ENCODE measurements at regions not wholly inside any gene's neighbourhood (a gene's known extent, or its start where the extent isn't known, plus 50 kb on each side); places are given as distances from the start of the nearest gene placed in this dataset.
"Not testable (repeated sequence)": the region's sequence is repeated elsewhere in the genome, so short reads cannot be mapped to it uniquely, and the experiment has no call there.

- DNase-seq: no peak
Observed at GRCh38 chr1:166630369-166630768, 208.9 kb upstream of the POGK start.

GRCh38 chr1:166638137-166638536, 201.1 kb upstream of the POGK start:
- DNase-seq: no peak

GRCh38 chr1:166657228-166657627, 182.0 kb upstream of the POGK start:
- not testable (repeated sequence) for DNase-seq

- not testable (repeated sequence) for DNase-seq
Observed at GRCh38 chr1:166666790-166667189, 172.5 kb upstream of the POGK start.

- not testable (repeated sequence) for DNase-seq
Observed at GRCh38 chr1:166667600-166667999, 171.7 kb upstream of the POGK start.

- no peak for DNase-seq
Observed at GRCh38 chr1:166671627-166672026, 167.6 kb upstream of the POGK start.

- no peak for DNase-seq
Observed at GRCh38 chr1:166673722-166674121, 165.6 kb upstream of the POGK start.

GRCh38 chr1:166675213-166675612, 164.1 kb upstream of the POGK start:
- DNase-seq: no peak

- no peak for DNase-seq
Observed at GRCh38 chr1:166676981-166677380, 162.3 kb upstream of the POGK start.

- DNase-seq: no peak
Observed at GRCh38 chr1:166679369-166679768, 159.9 kb upstream of the POGK start.

- no peak for DNase-seq
Observed at GRCh38 chr1:166682588-166682987, 156.7 kb upstream of the POGK start.

- DNase-seq: not testable (repeated sequence)
Observed at GRCh38 chr1:166684669-166685068, 154.6 kb upstream of the POGK start.

GRCh38 chr1:166685200-166685599, 154.1 kb upstream of the POGK start:
- DNase-seq: no peak

GRCh38 chr1:166685891-166686290, 153.4 kb upstream of the POGK start:
- DNase-seq: not testable (repeated sequence)

GRCh38 chr1:166690596-166690995, 148.7 kb upstream of the POGK start:
- DNase-seq: not testable (repeated sequence)

- DNase-seq: no peak
Observed at GRCh38 chr1:166691476-166691875, 147.8 kb upstream of the POGK start.

GRCh38 chr1:166692346-166692745, 146.9 kb upstream of the POGK start:
- no peak for DNase-seq

GRCh38 chr1:166693158-166693557, 146.1 kb upstream of the POGK start:
- DNase-seq: no peak

GRCh38 chr1:166693673-166694297, 145.5 kb upstream of the POGK start:
- no peak for DNase-seq

- no peak for DNase-seq
Observed at GRCh38 chr1:166695115-166695514, 144.2 kb upstream of the POGK start.

- not testable (repeated sequence) for DNase-seq
Observed at GRCh38 chr1:166695834-166696233, 143.4 kb upstream of the POGK start.

GRCh38 chr1:166698771-166699170, 140.5 kb upstream of the POGK start:
- no peak for DNase-seq

- DNase-seq: no peak
Observed at GRCh38 chr1:166699613-166700012, 139.7 kb upstream of the POGK start.

GRCh38 chr1:166700696-166701095, 138.6 kb upstream of the POGK start:
- DNase-seq: no peak

GRCh38 chr1:166701603-166702100, 137.6 kb upstream of the POGK start:
- DNase-seq: no peak
